ENCODE measurements at regions not wholly inside any gene's neighbourhood (a gene's known extent, or its start where the extent isn't known, plus 50 kb on each side); places are given as distances from the start of the nearest gene placed in this dataset.

GRCh38 chr3:176296066-176296597 lies 901.1 kb downstream of the TBL1XR1 start:
- Histone ChIP-seq H3K27me3 (ENCODE audit: control insufficient read depth in 1 of 2, insufficient read depth in 2 of 2, low read length in 2 of 2) (no peaks in the 10 kb centered on the region), H3K4me3 (replicated peaks in 1 of 3; ENCODE audit: insufficient read depth in 1 of 3, low read depth in 2 of 3, low read length in 3 of 3) (no peak overlapping the region), H3K9ac (ENCODE audit: insufficient read depth, low read depth, low read length) (no peak overlapping the region), H3K4me2 (ENCODE audit: low read depth, low read length) (no peak overlapping the region), H3K79me2 (ENCODE audit: insufficient read depth, low read length) (no peaks in the 10 kb centered on the region), H4K20me1 (ENCODE audit: insufficient read depth, low read length) (no peaks in the 10 kb centered on the region), H2AFZ (ENCODE audit: low read length) (no peak overlapping the region), H3K27ac (ENCODE audit: extremely low read length, insufficient read depth, low read length) (no peak overlapping the region), H3K4me1 (ENCODE audit: insufficient read depth, low read length) (no peaks in the 10 kb centered on the region), H3K9me3 (ENCODE audit: low read length) (peaks cover 44% of the 10 kb centered on the region), H3K36me3 (replicated peaks in 1 of 2; ENCODE audit: control insufficient read depth in 1 of 2, insufficient read depth in 2 of 2, low read length in 2 of 2) (no peaks in the 10 kb centered on the region)
- ChIA-PET CTCF (ENCODE audit: low intra/inter-chr PET ratio, low total read pairs) (no interaction called here), POLR2A (no interaction called here)
- intact Hi-C loops (cut with micrococcal nuclease; ENCODE audit: unreplicated experiment) = no loop called here
- in situ Hi-C loops (cut with HindIII; ENCODE audit: extremely low pct_ligation_motif_present, low pct_unique_long_range_greater_than_20kb) = no loop called here
- ATAC-seq = no peak
- BruUV-seq (replicated peaks) = no TSS peak
- 47% methylated on average over 1 of the region's 1 CpG for WGBS (ENCODE audit: low lambda C conversion rate)
- no peak for DNase-seq (ENCODE audit: low spot score)
- TF ChIP-seq ZNF775 (CRISPR knock-in tag; IDR thresholded peaks at IDR 0.05; ENCODE audit: borderline replicate concordance) (no peak), PRPF4 (IDR thresholded peaks at IDR 0.05; ENCODE audit: low read depth, low read length, poor library complexity, severe bottlenecking) (no peak)
- FAIRE-seq = no peak

- POLR2A ChIA-PET = no interaction called here
- H3K36me3 ChIP-seq (replicated peaks in 1 of 2; ENCODE audit: control insufficient read depth in 1 of 2, insufficient read depth in 2 of 2, low read length in 2 of 2) = no peaks in the 10 kb centered on the region
- no peak for ATAC-seq
These were observed 904.0 kb downstream of the TBL1XR1 start for GRCh38 chr3:176293276-176293675.

More at GRCh38 chr3:176293276-176293675, 904.0 kb downstream of the TBL1XR1 start:
- FAIRE-seq (no peak), DNase-seq (ENCODE audit: low spot score) (no peak)
- Histone ChIP-seq H3K4me2 (ENCODE audit: low read depth, low read length) (no peak overlapping the region), H3K4me3 (replicated peaks in 1 of 3; ENCODE audit: insufficient read depth in 1 of 3, low read depth in 2 of 3, low read length in 3 of 3) (no peak overlapping the region), H3K79me2 (ENCODE audit: insufficient read depth, low read length) (no peaks in the 10 kb centered on the region), H3K9ac (ENCODE audit: insufficient read depth, low read depth, low read length) (no peak overlapping the region), H3K4me1 (ENCODE audit: insufficient read depth, low read length) (no peaks in the 10 kb centered on the region), H3K9me3 (ENCODE audit: low read length) (peaks cover 63% of the 10 kb centered on the region), H2AFZ (ENCODE audit: low read length) (no peak overlapping the region), H4K20me1 (ENCODE audit: insufficient read depth, low read length) (no peaks in the 10 kb centered on the region), H3K27me3 (ENCODE audit: control insufficient read depth in 1 of 2, insufficient read depth in 2 of 2, low read length in 2 of 2) (no peaks in the 10 kb centered on the region), H3K27ac (ENCODE audit: extremely low read length, insufficient read depth, low read length) (no peak overlapping the region)
- CTCF ChIA-PET (ENCODE audit: low intra/inter-chr PET ratio, low total read pairs) = no interaction called here
- intact Hi-C loops (cut with micrococcal nuclease; ENCODE audit: unreplicated experiment) (no loop called here), in situ Hi-C loops (cut with HindIII; ENCODE audit: extremely low pct_ligation_motif_present, low pct_unique_long_range_greater_than_20kb) (no loop called here)
- 28% methylated on average over 2 of the region's 2 CpGs for WGBS (ENCODE audit: low lambda C conversion rate)
- TF ChIP-seq SMYD3 (CRISPR knock-in tag; IDR thresholded peaks at IDR 0.05) = no peak
- no peak for TF ChIP-seq KDM4B (CRISPR knock-in tag; IDR thresholded peaks at IDR 0.05)
- no peak for TF ChIP-seq NFE2L1 (CRISPR knock-in tag; IDR thresholded peaks at IDR 0.05; ENCODE audit: borderline replicate concordance)
- no peak for TF ChIP-seq ZNF547 (CRISPR knock-in tag; IDR thresholded peaks at IDR 0.05)
- TF ChIP-seq NFATC3 (CRISPR knock-in tag; IDR thresholded peaks at IDR 0.05) = no peak
- TF ChIP-seq ZNF10 (CRISPR knock-in tag; IDR thresholded peaks at IDR 0.05; ENCODE audit: borderline replicate concordance, low read depth) = no peak
- TF ChIP-seq ATRX (CRISPR knock-in tag; IDR thresholded peaks at IDR 0.05; ENCODE audit: borderline replicate concordance) = no peak
- no peak for TF ChIP-seq ZMYM2 (CRISPR knock-in tag; IDR thresholded peaks at IDR 0.05)
- TF ChIP-seq MAFG (CRISPR knock-in tag; IDR thresholded peaks at IDR 0.05) = no peak
- no TSS peak for BruUV-seq (replicated peaks)
